ENCODE measurements at regions not wholly inside any gene's neighbourhood (a gene's known extent, or its start where the extent isn't known, plus 50 kb on each side); places are given as distances from the start of the nearest gene placed in this dataset.

- TF ChIP-seq, protein P1, sequence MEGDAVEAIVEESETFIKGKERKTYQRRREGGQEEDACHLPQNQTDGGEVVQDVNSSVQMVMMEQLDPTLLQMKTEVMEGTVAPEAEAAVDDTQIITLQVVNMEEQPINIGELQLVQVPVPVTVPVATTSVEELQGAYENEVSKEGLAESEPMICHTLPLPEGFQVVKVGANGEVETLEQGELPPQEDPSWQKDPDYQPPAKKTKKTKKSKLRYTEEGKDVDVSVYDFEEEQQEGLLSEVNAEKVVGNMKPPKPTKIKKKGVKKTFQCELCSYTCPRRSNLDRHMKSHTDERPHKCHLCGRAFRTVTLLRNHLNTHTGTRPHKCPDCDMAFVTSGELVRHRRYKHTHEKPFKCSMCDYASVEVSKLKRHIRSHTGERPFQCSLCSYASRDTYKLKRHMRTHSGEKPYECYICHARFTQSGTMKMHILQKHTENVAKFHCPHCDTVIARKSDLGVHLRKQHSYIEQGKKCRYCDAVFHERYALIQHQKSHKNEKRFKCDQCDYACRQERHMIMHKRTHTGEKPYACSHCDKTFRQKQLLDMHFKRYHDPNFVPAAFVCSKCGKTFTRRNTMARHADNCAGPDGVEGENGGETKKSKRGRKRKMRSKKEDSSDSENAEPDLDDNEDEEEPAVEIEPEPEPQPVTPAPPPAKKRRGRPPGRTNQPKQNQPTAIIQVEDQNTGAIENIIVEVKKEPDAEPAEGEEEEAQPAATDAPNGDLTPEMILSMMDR (IDR thresholded peaks at IDR 0.05 in 4 of 5, conservative IDR thresholded peaks at IDR 0.05 in 1 of 5) = no peak
- TF ChIP-seq POLR2A (IDR thresholded peaks at IDR 0.05) = no peak
Measured at GRCh38 chr2:195299600-195299999, 357.4 kb upstream of the SLC39A10 start.
